ENCODE measurements at regions not wholly inside any gene's neighbourhood (a gene's known extent, or its start where the extent isn't known, plus 50 kb on each side); places are given as distances from the start of the nearest gene placed in this dataset.
"Not testable (repeated sequence)": the region's sequence is repeated elsewhere in the genome, so short reads cannot be mapped to it uniquely, and the experiment has no call there.

DNA sequence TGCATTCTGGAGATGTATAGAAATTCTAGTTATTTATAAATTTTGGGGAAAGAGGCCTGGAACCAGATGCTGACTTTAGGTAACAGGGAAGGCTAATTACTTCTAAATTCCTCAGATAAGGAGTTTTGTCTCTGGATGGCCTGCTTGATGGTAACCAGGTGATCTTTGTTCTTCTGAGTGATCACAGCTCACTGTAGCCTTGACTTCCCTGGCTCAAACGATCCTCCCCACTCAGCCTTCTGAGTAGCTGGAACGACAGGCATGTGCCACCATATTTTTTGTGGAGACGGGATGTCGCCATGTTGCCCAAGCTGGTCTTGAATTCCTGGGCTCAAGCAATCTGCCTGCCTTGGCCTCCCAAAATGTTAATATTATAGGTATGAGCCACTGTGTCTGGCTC, 54.4 kb upstream of the MSH6 start:
- TF ChIP-seq, protein P1, sequence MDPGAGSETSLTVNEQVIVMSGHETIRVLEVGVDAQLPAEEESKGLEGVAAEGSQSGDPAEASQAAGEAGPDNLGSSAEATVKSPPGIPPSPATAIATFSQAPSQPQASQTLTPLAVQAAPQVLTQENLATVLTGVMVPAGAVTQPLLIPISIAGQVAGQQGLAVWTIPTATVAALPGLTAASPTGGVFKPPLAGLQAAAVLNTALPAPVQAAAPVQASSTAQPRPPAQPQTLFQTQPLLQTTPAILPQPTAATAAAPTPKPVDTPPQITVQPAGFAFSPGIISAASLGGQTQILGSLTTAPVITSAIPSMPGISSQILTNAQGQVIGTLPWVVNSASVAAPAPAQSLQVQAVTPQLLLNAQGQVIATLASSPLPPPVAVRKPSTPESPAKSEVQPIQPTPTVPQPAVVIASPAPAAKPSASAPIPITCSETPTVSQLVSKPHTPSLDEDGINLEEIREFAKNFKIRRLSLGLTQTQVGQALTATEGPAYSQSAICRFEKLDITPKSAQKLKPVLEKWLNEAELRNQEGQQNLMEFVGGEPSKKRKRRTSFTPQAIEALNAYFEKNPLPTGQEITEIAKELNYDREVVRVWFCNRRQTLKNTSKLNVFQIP (CRISPR knock-in tag; IDR thresholded peaks at IDR 0.05; ENCODE audit: borderline replicate concordance, low read depth) = no peak
- TF ChIP-seq CSDC2 (CRISPR knock-in tag; IDR thresholded peaks at IDR 0.05) (no peak), ARNTL (CRISPR knock-in tag; IDR thresholded peaks at IDR 0.05; ENCODE audit: borderline replicate concordance, low read depth) (no peak), GLIS3 (CRISPR knock-in tag; IDR thresholded peaks at IDR 0.05) (no peak), ZC3H10 (CRISPR knock-in tag; IDR thresholded peaks at IDR 0.05) (no peak), ZFP3 (CRISPR knock-in tag; IDR thresholded peaks at IDR 0.05) (no peak), OSR1 (CRISPR knock-in tag; IDR thresholded peaks at IDR 0.05) (no peak), ZNF70 (CRISPR knock-in tag; IDR thresholded peaks at IDR 0.05) (no peak)
- no peak for ATAC-seq

DNA sequence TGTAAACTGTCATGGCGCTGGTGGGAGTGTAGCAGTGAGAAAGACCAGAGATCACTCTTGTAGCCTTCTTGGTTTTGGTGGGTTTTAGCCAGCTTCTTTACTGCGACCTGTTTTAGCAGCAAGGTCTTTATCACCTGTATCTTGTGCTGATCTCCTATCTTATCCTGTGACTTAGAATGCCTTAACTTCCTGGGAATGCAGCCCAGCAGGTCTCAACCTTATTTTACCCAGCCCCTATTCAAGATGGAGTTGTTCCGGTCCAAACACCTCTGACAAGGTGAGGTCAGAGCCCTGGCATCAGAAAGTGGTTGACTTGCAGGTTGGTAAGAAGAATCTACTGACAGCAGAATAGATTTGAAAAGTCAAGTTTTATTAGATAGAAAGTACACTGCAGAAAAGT, 55.0 kb upstream of the MSH6 start:
- no peak for ATAC-seq
- TF ChIP-seq ZNF8 (CRISPR knock-in tag; IDR thresholded peaks at IDR 0.05) = no peak
- no peak for TF ChIP-seq TOX (CRISPR knock-in tag; IDR thresholded peaks at IDR 0.05; ENCODE audit: borderline replicate concordance)
- TF ChIP-seq SNAI2 (CRISPR knock-in tag; IDR thresholded peaks at IDR 0.05) = no peak
- TF ChIP-seq PPARA (CRISPR knock-in tag; IDR thresholded peaks at IDR 0.05; ENCODE audit: borderline replicate concordance) = no peak
- no peak for TF ChIP-seq RARB (CRISPR knock-in tag; IDR thresholded peaks at IDR 0.05)
- no peak for TF ChIP-seq ZNF565 (CRISPR knock-in tag; conservative IDR thresholded peaks at IDR 0.05; ENCODE audit: low read depth)
- no peak for TF ChIP-seq ZFP3 (CRISPR knock-in tag; IDR thresholded peaks at IDR 0.05)
- no peak for TF ChIP-seq ZFP30 (CRISPR knock-in tag; IDR thresholded peaks at IDR 0.05)
- TF ChIP-seq, protein P2, sequence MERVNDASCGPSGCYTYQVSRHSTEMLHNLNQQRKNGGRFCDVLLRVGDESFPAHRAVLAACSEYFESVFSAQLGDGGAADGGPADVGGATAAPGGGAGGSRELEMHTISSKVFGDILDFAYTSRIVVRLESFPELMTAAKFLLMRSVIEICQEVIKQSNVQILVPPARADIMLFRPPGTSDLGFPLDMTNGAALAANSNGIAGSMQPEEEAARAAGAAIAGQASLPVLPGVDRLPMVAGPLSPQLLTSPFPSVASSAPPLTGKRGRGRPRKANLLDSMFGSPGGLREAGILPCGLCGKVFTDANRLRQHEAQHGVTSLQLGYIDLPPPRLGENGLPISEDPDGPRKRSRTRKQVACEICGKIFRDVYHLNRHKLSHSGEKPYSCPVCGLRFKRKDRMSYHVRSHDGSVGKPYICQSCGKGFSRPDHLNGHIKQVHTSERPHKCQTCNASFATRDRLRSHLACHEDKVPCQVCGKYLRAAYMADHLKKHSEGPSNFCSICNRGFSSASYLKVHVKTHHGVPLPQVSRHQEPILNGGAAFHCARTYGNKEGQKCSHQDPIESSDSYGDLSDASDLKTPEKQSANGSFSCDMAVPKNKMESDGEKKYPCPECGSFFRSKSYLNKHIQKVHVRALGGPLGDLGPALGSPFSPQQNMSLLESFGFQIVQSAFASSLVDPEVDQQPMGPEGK (CRISPR knock-in tag; IDR thresholded peaks at IDR 0.05; ENCODE audit: borderline replicate concordance) = no peak
- TF ChIP-seq, protein P1 (CRISPR knock-in tag; IDR thresholded peaks at IDR 0.05; ENCODE audit: borderline replicate concordance, low read depth) = no peak
- TF ChIP-seq, protein P3, sequence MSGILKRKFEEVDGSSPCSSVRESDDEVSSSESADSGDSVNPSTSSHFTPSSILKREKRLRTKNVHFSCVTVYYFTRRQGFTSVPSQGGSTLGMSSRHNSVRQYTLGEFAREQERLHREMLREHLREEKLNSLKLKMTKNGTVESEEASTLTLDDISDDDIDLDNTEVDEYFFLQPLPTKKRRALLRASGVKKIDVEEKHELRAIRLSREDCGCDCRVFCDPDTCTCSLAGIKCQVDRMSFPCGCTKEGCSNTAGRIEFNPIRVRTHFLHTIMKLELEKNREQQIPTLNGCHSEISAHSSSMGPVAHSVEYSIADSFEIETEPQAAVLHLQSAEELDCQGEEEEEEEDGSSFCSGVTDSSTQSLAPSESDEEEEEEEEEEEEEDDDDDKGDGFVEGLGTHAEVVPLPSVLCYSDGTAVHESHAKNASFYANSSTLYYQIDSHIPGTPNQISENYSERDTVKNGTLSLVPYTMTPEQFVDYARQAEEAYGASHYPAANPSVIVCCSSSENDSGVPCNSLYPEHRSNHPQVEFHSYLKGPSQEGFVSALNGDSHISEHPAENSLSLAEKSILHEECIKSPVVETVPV (CRISPR knock-in tag; IDR thresholded peaks at IDR 0.05) = no peak
- TF ChIP-seq, protein P4, sequence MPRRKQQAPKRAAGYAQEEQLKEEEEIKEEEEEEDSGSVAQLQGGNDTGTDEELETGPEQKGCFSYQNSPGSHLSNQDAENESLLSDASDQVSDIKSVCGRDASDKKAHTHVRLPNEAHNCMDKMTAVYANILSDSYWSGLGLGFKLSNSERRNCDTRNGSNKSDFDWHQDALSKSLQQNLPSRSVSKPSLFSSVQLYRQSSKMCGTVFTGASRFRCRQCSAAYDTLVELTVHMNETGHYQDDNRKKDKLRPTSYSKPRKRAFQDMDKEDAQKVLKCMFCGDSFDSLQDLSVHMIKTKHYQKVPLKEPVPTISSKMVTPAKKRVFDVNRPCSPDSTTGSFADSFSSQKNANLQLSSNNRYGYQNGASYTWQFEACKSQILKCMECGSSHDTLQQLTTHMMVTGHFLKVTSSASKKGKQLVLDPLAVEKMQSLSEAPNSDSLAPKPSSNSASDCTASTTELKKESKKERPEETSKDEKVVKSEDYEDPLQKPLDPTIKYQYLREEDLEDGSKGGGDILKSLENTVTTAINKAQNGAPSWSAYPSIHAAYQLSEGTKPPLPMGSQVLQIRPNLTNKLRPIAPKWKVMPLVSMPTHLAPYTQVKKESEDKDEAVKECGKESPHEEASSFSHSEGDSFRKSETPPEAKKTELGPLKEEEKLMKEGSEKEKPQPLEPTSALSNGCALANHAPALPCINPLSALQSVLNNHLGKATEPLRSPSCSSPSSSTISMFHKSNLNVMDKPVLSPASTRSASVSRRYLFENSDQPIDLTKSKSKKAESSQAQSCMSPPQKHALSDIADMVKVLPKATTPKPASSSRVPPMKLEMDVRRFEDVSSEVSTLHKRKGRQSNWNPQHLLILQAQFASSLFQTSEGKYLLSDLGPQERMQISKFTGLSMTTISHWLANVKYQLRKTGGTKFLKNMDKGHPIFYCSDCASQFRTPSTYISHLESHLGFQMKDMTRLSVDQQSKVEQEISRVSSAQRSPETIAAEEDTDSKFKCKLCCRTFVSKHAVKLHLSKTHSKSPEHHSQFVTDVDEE (CRISPR knock-in tag; IDR thresholded peaks at IDR 0.05) = no peak
- no peak for TF ChIP-seq OSR1 (CRISPR knock-in tag; IDR thresholded peaks at IDR 0.05)
- TF ChIP-seq BACH2 (CRISPR knock-in tag; IDR thresholded peaks at IDR 0.05; ENCODE audit: borderline replicate concordance) = no peak
- no peak for TF ChIP-seq TCF4 (CRISPR knock-in tag; IDR thresholded peaks at IDR 0.05; ENCODE audit: borderline replicate concordance)
- no peak for TF ChIP-seq ZNF70 (CRISPR knock-in tag; IDR thresholded peaks at IDR 0.05)
- TF ChIP-seq GLIS3 (CRISPR knock-in tag; IDR thresholded peaks at IDR 0.05) = no peak
- no peak for TF ChIP-seq ESRRG (CRISPR knock-in tag; IDR thresholded peaks at IDR 0.05)
- no peak for TF ChIP-seq ZC3H10 (CRISPR knock-in tag; IDR thresholded peaks at IDR 0.05)
- no peak for TF ChIP-seq ISL1 (CRISPR knock-in tag; IDR thresholded peaks at IDR 0.05)

DNA sequence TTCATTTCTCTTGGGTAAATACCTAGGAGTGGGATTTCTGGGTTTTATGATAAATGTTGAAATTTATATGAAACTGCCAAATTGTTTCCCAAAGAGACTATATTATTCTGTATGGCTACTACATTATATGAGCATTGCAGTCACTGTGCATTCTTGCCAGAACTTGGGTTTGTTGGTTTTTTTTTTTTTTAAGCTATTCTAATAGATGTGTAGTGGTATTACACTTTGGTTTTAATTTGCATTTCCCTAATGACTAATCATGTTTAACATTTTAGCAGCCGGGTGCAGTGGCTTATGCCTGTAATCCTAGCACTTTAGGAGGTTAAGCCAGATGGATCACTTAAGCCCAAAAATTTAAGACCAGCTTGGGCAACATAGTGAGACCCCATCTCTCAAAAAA, 56.0 kb upstream of the MSH6 start:
- ATAC-seq = not testable (repeated sequence)
